Effector CD4-positive, alpha-beta T cell (primary cell): ENCODE measurements at regions not wholly inside any gene's neighbourhood (a gene's known extent, or its start where the extent isn't known, plus 50 kb on each side); places are given as distances from the start of the nearest gene placed in this dataset.
"Not testable (repeated sequence)": the region's sequence is repeated elsewhere in the genome, so short reads cannot be mapped to it uniquely, and the experiment has no call there.

Experiments used
- DNase-seq: peaks from one replicate; pipeline ENCODE4 v3.0.0-alpha.2; 2020

- DNase-seq = no peak
These were observed 134.8 kb upstream of the EGLN3 start for GRCh38 chr14:34085695-34086094.

- no peak for DNase-seq
These were observed 130.8 kb upstream of the EGLN3 start for GRCh38 chr14:34081576-34082136.

GRCh38 chr14:34081101-34081575, 130.3 kb upstream of the EGLN3 start:
- no peak for DNase-seq

DNA sequence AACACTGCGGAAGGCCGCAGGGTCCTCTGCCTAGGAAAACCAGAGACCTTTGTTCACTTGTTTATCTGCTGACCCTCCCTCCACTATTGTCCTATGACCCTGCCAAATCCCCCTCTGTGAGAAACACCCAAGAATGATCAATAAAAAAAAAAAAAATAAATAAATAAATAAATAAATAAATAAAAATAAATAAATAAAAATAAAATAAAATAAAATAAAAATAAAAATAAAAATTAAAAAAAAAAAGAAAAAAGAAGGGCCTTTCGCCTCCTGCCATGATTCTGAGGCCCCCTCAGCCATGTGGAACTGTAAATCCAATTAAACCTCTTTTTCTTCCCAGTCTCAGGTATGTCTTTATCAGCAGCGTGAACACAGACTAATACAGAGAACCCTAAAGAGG, 128.8 kb upstream of the EGLN3 start:
- DNase-seq = not testable (repeated sequence)

DNA sequence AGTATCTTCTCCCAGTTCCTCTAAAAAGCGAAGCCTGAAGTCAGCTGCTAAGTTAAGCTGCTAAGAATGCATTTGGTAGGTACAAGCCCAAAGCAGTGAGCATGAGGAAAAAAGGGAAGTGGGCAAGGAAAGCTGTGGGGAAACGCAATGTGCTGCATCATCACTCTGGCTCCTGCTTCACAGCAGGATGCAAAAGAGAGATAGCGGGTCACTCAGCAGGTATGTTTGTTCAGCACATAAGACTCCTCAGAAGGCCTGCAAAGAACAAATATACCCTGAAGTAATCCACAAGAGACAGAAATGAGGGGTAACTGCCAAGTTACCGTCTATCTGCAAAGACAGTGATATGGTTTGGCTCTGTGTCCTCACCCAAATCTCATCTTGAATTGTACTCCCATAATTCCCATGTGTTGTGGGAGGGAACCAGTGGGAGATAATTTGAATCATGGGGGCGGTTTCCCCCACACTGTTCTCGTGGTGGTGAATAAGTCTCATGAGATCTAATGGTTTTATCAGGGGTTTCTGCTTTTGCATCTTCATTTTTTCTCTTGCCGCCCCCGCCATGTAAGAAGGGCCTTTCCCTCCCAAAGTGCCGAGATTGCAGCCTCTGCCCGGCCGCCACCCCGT, 127.4 kb upstream of the EGLN3 start:
- no peak for DNase-seq

DNA sequence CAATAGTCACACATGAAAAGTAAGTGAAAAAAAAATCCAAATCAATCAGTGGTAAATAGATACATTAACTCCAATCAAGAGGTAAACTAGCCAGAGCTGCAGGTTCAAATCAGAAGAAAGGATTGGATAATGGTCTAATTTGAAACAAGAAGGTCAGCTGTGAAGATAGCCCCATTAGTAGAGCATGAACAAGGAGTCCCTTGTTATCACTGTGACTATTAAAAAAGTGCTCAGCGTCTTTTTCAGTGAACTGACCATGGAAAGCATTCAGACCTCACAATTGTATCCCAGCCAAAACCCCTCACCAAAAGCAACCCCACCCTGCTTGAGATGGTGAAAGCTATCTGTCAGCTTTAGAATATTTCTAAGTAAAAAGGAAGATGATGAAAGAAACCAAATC, 125.0 kb upstream of the EGLN3 start:
- DNase-seq = no peak

DNA sequence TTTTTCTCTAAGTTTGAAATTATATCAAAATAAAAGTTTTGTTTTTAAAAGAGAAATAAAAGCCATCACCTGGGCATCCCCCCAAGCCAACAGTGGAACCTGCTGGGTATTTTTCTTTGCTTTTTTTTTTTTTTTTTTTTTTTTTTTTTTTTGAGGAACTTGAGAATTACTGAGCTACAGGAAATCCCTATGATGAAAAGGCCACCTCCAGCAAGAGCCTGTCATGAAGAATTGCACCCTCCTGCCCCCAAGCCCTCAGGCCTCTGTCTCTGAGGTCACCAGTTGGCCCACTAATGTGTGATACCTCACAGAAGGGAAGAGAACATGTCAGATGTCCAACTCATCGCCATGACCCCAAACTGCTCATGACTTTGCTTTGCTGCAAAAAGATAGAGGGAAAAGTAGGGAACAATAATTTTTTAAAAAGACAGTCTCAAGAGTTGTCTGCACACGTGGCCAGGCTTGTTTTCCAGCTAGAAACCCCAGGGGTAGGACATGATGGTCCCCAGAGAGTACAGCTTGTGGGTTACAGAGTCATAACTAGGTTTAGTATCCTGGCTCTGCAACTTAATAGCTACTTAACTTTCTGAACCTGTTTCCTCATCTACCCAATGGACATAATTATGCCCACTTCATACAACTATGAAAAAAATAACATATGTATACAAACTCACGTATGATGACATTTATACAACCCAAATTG, 124.3 kb upstream of the EGLN3 start:
- no peak for DNase-seq

DNA sequence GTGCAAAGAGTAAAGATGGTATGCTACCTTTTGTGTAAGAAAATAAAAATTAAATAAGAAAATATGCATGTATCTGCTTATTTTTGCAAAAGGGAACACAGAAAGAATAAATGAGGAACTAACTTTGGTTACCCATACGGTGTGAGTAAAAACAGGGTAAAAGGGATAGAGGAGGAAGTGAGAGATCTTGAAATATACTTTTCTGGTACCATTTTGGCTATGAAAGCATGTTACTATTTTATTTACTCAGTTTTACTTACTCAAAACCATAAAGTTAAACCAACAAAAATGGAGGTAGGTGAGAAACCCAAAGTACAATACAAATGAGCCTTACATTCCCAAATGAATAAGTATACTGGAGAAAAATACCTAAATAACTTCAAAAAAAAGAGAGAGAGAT, 122.0 kb upstream of the EGLN3 start:
- DNase-seq = no peak

- no peak for DNase-seq
These were observed 121.5 kb upstream of the EGLN3 start for GRCh38 chr14:34072401-34072800.

DNA sequence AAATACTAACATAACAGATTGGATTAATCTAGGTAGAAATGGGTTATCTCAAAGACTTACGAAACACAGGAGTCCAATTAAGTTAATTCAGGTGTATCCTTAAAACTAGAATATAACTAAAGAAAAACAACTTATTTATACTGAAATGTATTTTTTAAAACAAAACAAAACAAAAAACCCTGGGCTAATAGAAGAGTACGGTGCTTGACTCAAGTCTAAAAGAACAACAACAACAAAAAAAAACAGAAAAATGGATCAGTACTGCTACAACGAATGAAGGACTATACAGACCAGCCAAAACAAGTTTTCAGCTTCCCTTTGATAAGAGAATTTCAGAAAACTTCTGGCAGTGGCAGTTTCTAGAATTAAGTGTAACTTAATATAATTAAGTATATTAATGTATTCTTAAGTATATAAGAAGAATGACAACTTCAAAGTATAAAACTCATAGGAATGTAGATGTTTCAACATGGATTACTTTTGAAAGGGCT, 120.1 kb upstream of the EGLN3 start:
- DNase-seq = no peak

DNA sequence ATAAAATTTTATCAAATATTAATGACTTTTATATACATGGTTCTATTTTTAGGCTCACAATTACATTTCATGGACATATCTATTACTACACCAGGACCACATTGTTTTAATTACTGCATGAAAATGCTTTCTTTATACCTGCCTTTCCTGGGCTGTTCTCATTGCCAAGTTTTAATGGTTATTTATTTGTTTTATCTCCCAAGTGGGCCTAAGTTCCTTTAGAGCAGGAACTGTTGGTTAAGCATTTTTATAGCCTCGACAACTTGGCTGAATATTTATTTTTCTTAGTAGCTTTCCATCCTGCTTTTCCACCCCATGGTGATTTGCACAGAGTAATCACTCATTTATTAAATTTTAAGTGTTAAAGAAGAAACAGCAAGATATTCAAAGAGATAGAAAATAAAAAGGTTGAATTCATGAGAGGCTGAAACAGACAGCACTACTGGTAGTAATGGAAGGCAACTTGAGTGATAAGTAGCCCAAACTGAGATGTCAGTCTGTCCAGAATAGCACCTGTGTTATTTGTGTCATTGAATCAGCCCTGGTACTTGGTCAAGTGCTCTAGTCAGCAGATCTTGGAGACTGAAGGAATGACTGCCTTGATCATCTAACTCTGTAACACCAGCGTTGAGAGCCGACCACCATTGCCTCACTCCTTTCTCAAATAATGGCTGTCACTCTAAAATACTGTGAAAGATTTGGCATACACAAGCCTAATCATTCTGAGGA, 119.1 kb upstream of the EGLN3 start:
- no peak for DNase-seq

DNA sequence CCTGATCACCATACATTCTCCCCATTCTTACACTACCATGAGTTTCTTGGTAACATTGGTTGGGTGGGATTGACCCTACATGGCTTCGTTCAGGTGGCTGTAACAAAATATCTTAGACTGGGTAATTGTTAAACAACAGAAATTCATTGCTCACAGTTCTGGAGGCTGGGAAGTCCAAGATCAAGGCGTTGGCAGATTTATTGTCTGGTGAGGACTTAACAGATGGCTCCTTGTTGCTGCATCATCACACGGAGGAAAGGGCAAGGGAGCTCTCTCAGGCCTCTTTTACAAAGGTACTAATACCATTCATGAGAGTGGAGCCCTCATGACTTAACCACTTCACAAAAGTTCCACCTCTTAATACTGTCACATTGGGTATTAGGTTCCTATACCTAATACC, 116.7 kb upstream of the EGLN3 start:
- DNase-seq = no peak

- DNase-seq = no peak
These were observed 115.0 kb upstream of the EGLN3 start for GRCh38 chr14:34065690-34066391.

GRCh38 chr14:34065236-34065635, 114.4 kb upstream of the EGLN3 start:
- DNase-seq = no peak

- no peak for DNase-seq
These were observed 113.5 kb upstream of the EGLN3 start for GRCh38 chr14:34064349-34064748.

DNA sequence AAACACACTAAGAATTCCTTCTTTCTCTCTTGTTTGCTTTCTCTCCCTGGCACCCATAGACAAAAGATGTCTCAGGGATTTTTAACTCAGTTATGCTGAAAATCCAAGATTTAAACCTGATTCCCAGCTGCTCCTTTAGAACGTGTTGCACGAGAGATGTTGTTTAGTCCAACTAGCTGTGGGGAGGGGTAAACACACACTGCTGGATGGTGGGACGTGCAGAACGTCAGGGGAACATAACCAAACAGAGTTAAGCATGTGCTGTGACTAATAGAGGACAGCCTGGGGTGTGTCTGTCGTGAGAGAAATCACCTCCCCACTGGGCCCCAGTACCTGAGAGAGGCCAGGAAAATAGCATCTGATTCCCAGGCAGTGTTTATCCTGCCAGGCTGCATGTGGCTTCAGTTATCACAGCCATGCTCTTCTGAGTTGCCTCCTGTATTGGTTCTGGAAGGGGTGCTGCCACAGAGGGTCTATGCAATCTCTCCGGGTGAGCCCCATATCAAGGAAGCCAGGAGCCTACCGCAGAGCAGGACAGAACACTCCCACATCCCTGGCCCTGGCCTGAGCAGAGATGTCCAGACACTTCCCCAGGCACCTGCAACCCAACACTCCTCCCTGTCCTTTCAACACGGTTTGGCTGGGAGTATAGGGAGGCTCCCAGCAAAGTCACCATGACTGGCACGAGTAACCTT, 112.7 kb upstream of the EGLN3 start:
- DNase-seq = no peak

DNA sequence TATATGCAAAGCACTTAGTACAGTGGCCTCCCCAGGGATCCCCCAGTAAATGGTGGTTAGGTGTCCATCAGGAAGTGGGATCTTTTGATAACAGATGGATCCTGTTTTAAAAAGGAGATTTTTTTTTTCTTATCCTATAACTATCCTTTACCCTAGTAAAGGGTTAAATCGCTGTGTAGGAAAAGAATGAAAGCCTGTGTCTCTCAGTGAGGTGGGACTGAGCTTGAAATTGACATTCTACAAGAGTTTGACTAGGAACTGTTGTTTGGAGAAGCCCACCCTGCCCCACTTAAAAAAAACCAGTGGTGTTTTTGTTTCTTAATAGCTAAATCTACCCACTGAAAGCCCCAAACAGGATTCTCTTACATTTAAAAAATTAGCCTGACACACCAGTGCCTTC, 112.2 kb upstream of the EGLN3 start:
- DNase-seq = no peak

GRCh38 chr14:34062353-34062973, 111.6 kb upstream of the EGLN3 start:
- DNase-seq = no peak

GRCh38 chr14:34060651-34060999, 109.8 kb upstream of the EGLN3 start:
- no peak for DNase-seq

DNA sequence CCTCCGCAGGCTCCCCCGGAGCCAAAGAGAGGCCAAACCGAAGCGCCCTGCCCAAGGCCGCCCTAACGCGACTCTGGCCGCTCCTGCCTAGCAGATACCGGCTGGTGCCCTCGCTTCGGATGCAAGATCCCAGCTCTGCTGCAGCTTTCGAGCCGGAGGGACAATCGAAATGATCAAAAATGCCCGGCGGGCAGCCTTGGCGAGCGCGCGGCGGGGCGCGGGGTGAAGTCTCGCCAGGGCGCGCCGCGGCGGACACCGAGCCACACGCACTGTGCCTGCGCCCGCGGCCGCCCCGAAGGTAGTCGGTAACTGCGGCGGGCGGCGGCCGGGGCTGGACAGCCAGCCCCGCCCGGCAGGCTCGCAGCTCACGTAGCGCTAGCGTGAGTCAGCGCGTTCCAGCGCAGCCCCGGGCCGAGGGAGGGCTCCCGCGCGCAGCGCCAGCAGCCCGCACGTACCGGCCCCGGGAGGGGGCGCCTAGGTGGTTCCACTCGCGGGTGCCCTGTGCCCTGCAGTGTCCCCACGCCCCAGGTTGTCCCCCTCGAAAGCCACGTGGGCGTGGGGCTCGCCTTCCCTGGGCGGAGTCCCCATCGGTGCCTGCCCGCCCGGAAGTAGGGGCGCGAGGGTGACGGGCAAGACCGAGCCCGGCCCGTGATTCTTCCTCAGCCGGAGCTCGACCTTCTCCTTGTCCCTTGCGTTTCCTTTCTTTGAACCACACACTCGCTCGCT, 109.2 kb upstream of the EGLN3 start:
- DNase-seq = peak; percentile 6
